Retina (tissue), 1 donor: ENCODE measurements at regions not wholly inside any gene's neighbourhood (a gene's known extent, or its start where the extent isn't known, plus 50 kb on each side); places are given as distances from the start of the nearest gene placed in this dataset.
"Not testable (repeated sequence)": the region's sequence is repeated elsewhere in the genome, so short reads cannot be mapped to it uniquely, and the experiment has no call there.

Experiments used
- DNase-seq: peaks from one replicate; pipeline ENCODE4 v3.0.0-alpha.2; 2016

DNA sequence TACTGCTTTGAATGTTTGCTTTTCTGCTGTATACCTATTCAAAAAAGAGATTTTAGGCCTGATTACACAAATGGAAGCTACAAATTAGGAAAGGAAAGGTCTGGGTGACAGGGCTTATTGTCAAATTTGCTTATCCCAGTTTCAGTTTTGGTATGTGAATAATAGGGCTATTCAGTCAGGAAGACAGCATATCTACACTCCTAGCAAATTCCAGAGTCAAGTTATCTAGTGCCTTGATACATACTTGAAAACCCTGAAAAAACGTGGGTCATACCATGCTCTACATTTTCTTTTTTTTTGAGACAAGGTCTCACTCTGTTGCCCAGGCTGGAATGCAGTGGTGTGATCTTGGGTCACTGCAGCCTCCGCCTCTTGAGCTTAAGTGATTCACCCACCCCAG lies 59.2 kb upstream of the CCDC180 start:
- DNase-seq, result not testable (repeated sequence)

DNA sequence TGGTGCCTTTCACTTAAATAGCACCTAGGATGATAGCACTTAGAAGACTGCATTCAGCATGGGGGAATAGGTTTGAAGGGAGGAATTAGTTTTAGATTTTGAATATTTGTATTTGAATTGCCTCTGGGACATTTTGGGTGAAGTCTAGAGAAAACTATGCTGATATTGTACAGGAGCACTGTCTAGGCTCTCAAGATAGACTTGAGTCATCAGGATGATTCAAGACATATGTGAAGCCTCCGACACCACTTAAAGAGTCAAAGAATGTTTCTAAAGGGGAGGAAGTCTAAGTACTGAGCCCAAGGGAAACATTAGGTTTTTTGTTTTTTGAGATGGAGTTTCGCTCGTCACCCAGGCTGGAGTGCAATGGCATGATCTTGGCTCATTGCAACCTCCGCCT lies 63.9 kb upstream of the CCDC180 start:
- DNase-seq, result no peak

DNA sequence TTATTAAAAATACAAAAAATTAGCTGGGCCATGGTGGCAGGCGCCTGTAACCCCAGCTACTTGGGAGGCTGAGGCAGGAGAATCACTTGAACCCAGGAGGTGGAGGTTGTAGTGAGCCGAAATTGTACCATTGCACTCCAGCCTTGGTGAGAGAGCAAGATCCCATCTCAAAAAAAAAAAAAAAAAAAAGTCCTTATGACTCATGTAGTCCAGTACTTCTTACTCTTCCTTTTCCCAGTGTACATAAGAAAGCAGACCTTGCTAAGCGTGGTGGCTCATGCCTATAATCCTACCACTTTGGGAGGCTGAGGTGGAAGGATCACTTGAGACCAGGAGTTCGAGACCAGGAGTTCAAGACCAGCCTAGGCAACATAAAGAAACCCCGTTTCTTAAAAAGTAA lies 66.0 kb upstream of the CCDC180 start:
- not testable (repeated sequence) for DNase-seq

DNA sequence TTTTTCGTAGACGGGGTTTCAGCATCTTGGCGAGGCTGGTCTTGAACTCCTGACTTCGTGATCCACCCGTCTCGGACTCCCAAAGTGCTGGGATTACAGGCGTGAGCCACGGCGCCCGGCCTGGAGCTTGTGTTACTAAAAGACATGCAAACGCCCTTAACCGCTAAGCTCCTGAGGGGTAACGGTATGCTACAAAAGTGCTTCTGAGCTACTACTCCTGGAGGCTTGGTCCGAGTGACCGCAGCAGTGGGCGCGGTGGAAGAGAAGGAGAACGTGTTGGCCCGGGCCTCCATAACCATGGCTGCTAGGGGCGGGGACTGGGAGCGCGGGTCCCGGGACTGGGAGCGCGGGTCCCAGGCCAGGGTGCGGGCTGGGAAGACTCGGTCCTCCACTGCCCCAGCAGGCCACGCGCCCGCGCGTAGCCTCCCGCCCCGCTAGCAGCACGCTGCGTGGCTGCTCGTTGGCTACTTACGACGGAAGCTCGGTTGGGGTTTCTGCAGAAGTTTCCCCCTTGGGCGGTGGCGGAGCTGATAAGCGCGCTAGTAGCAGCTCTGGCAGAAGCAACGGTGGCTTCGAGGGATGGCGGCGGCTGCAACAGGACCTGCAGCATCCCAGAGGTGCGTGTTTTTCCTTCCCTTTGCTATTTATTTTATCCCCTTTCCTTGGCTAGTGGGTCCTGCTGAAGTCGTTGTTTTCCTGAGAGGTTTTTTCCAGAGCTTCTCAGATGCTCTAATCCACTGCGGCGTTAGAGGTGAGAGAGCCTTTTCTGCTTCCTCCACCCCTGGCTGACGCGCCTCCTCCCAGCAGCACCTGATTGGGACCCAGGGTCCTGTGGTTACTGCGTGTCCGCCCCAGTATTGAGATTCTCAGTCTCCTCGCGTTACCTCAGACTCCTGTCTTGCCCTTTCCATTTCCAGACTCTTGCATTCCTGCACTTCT lies 69.2 kb upstream of the CCDC180 start:
- DNase-seq, result peak; percentile 93

DNA sequence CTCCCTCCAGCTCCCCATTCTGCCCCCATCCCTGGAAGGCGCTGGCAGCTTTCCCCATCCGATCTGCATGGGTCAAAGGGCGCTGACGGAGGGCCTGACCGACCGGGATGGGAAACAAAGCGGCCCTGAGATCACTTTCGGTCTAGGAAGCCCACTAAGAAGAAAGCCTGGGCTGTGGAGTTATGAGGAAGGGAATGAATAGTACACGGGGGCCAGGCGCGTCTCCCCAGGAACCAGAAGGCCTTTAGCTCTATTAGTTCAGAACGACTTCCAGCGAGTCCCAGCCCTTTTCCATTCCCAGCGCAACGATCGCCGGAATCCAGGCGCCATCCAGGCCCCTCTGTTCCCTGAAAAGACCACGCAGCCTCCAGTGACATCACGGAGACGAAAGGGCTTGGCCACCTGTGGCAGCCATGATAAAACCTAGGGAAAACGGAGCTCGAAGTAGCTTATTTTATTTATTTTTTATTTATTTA lies 70.1 kb upstream of the CCDC180 start:
- DNase-seq, result peak; percentile 48

DNA sequence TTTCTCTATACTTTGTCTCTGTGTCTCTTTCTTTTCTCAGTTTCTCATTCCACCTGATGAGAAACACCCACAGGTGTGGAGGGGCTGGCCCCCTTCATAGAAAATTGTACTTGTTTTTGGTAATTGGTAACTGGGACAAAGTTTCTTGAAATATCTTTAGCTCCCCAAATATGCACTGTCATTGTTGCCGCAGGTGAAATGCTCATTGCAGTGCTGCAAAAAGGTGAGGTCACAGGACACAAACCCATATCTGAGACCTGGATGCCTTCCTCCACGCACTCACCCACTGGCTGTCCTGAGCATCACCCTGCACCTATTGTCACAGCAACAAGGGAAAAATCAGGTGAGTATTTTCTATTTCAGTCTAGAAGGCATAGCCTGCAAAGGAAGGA lies 74.5 kb upstream of the CCDC180 start:
- DNase-seq, result not testable (repeated sequence)

DNA sequence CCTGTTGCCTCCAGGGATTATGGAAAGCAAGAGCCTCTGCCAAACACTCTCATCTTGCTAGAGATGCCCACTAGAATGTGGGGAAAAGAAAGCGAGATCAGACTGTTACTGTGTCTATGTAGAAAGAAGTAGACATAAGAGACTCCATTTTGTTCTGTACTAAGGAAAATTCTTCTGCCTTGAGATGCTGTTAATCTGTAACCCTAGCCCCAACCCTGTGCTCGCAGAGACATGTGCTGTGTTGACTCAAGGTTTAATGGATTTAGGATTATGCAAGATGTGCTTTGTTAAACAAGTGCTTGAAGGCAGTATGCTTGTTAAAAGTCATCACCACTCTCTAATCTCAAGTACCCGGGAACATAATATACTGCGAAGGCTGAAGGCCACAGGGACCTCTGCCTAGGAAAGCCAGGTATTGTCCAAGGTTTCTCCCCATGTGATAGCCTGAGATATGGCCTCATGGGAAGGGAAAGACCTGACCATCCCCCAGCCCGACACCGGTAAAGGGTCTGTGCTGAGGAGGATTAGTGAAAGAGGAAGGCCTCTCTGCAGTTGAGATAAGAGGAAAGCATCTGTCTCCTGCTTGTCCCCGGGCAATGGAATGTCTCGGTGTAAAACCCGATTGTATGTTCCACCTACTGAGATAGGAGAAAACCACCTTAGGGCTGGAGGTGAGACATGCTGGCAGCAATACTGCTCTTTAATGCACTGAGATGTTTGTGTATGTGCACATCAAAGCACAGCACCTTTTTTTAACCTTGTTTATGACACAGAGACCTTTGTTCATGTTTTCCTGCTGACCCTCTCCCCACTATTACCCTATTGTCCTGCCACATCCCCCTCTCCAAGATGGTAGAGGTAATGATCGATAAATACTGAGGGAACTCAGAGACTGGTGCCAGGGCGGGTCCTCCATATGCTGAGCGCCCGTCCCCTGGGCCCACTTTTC lies 75.1 kb upstream of the CCDC180 start:
- DNase-seq, result not testable (repeated sequence)

DNA sequence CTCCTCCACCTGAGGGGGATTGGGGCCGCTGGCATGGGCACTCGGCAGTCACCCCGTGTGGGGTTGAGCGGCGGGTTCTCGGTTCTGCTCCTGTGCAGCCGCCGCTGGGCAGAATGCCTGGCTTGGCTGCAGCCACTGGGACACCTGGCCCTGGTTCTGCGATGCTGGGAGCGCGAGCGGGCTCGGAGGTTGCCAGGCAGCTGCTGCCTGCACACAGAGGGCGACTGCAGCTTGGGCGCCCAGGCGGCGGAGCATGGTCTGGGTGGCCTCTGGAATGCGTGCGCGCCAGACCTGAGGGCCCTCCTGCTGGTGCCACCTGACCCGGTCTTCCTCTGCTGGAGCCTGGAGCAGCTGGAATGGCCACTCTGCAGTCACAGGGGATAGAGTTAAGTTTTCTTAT lies 85.1 kb upstream of the CCDC180 start:
- DNase-seq, result peak; percentile 71

DNA sequence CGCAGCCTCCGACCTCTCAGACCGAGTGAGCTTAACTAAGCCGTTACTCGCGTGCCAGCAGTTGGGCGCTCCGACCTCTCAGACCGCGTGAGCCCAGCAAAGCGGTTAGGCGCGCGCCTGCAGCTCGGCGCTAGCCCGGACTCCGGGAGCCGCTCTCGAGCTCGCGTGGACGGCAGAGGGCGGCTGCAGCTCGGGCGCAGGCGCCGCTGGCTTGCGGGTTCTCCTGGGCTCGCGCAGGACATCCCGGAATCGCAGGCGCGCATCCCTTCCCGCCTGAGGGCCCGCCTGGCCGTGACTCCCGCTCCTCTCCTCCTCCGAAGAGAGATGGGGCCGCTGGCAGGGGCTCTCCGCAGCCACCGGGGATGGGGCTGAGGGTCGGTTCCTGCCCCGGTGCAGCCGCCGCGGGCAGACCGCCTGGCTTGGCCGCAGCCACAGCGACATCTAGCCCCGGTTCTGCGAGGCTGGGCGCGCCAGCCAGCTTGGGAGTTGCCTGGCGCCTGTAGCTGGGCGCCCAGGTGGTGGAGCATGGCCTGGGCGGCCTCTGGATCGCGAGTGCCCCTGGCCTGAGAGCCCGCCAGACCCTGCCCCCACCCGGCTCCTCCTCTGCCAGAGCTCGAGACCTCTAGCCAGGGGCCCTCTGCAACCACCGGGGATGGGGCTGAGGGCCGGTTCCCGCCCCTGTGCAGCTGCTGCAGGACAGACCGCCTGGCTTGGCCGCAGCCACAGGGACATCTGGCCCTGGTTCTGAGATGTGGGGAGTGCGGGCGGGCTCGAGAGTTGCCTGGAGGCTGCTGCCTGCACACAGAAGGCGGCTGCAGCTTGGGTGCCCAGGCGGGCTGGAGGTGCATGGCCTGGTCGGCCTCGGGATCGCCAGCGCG lies 85.7 kb upstream of the CCDC180 start:
- DNase-seq, result peak; percentile 93

DNA sequence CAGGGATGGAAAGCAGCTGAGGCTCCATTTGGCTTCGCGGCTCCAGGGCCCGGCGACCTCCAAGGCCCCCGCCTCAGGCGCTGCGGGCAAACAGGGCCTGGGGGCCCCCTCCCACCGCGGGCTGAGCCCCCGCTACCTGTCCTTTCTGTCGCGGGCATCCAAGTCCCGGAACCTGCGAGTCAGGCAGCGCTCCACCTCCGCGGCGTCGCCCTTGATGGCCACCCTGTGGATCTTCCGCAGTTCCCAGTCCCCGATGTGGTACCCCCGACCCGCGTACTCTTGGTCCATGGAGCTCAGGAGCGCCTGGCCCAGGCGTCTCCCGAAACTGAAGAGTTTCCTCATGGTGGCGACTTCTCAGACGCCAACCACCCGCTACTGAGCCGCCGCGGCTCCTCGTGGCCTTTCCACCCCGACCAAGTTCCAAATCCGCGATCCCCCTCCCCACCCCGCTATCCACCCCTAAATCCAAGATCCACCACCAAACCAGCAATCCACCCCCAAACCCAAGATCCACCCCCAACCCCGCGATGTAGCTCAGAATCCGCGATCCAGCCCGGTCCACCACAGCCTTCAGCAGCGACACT lies 86.5 kb upstream of the CCDC180 start:
- DNase-seq, result peak; percentile 62

DNA sequence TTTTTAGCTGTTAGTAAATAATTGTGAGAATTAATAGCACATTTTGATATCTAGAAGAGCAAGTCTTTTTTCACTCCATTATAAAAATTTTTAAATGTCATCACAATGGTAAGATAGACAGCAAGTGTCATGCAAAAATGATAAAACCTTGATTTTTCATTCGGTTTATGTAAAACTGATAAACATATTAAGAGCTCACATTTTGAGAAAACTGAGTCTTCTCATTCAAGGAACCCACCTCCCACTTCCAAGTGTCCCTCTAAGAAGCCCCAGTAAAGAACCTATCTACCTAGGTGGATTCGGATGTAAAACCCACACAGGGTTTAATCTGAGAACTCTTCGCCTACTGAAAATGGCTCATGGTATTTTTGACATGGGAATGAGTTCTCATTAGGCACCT lies 87.1 kb upstream of the CCDC180 start:
- DNase-seq, result not testable (repeated sequence)

DNA sequence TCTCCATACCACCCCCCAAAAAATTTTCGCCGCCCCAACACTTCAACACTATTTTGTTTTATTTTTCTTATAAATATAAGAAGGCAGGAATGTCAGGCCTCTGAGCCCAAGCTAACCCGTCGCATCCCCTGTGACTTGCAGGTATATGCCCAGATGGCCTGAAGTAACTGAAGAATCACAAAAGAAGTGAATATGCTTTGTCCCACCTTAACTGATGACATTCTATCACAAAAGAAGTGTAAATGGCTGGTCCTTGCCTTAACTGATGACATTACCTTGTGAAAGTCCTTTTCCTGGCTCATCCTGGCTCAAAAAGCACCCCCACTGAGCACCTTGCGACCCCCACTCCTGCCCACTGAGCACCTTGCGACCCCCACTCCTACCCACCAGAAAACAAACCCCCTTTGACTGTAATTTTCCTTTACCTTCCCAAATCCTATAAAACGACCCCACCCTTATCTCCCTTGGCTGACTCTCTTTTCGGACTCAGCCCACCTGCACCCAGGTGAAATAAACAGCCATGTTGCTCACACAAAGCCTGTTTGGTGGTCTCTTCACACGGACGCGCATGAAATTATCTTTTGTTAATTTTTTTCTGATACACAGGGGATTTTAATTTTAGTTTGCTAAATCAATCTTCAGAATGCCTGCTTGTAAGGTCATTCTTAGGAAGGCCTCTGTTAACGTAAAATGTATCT lies 87.9 kb upstream of the CCDC180 start:
- DNase-seq, result not testable (repeated sequence)

DNA sequence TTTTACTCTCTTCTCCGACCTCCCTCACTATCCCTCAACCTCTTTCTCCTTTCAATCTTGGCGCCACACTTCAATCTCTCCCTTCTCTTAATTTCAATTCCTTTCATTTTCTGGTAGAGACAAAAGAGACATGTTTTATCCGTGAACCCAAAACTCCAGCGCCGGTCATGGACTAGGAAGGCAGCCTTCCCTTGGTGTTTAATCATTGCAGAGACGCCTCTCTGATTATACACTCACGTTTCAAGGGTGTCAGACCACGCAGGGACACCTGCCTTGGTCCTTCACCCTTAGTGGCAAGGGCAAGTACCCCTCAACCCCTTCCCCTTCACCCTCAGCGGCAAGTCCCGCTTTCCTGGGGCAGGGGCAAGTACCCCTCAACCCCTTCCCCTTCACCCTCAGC lies 92.3 kb upstream of the CCDC180 start:
- not testable (repeated sequence) for DNase-seq

DNA sequence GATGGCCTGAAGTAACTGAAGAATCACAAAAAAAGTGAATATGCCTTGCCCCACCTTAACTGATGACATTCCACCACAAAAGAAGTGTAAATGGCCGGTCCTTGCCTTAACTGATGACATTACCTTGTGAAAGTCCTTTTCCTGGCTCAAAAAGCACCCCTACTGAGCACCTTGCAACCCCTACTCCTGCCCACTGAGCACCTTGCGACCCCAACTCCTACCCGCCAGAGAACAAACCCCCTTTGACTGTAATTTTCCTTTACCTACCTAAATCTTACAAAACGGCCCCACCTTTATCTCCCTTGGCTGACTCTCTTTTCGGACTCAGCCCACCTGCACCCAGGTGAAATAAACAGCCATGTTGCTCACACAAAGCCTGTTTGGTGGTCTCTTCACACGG lies 92.9 kb upstream of the CCDC180 start:
- not testable (repeated sequence) for DNase-seq

DNA sequence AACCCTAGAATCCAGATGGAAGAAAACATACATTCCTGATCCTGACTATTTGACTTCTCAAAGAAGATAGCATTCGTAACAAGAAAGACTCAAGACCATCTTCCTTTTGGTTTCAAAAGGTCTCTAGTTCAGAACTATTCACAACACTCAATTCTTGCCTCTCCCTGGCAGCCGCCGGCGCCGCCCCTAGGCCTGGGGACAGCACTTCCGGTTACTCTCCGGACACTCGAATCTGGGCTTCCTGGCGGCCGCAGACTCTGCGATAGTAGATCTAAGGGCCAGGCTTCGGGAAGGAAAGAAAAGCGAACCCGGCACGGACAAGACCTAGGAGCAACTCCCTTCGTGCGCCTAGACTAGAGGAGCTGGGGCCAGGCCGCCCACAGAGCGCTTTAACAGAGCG lies 107.8 kb upstream of the CCDC180 start:
- DNase-seq, result not testable (repeated sequence)

DNA sequence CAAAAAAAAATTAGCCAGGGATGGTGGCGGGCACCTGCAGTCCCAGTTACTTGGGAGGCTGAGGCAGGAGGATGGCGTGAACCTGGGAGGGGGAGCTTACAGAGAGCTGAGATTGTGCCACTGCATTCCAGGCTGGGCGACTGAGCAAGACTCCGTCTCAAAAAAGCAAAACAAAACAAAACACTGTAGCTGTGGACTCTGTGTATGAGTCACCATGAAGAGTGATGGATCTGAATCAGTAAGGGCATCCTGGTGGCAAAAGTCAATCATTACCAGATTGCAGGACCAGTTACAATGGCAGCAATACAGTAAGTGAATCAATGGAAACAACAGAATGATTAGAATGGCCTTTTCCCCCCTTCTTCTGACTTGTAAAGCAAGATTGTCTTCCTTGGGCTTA lies 113.7 kb upstream of the CCDC180 start:
- DNase-seq, result not testable (repeated sequence)

DNA sequence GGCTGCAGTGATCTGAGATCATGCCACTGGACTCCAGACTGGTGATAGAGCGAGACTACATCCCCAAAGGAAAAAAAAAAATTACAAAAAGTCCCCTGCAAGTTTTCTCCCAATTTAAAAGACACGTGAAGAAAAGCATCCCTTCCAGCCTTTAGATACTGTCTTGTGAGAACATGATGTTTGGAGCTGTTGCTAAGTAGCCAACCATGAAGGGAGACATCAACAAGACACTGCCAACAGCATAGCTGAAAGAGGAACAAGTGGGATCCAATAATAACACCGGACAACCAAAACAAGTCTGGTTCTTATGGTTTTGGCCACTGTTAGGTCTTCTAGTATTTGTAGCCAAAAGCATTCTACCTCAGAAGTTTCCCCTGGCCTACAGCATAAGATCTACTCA lies 118.9 kb upstream of the CCDC180 start:
- DNase-seq, result no peak

DNA sequence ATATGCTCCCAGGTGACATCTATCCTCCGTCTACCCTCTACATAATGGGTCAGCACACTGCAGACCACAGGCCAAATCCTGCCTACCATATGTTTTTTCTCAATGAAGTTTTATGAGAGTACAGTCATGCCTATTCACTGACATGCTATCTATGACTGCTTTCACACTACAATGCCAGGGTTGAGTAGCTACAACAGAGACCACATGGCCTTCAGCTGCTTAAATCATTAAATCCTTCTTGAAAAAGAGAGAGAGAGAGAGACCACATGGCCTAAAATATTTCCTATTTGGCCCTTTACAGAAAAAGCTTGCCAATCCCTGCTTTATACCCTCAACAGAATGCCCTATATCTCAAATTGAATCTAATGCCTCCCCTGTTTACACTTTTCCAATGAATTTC lies 119.8 kb upstream of the CCDC180 start:
- not testable (repeated sequence) for DNase-seq

DNA sequence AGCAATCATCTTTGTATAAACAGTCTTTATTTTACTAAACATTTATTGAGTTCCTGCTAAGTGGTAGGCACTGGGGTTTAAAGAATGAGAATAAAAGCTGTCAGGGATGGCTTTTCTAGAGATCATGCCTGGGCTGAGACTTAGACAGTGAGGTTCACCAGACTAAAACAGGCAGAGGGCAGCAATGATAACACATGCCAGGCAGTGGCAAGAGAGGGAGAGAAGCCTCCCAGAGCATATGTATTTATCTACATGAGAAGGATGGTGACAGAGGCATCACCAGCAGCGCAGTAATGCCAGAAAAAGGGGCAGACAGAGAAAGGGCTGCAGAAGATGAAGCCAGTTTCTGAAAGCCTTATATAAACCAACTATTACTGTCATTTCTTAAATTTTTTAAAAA lies 121.0 kb upstream of the CCDC180 start:
- DNase-seq, result no peak

DNA sequence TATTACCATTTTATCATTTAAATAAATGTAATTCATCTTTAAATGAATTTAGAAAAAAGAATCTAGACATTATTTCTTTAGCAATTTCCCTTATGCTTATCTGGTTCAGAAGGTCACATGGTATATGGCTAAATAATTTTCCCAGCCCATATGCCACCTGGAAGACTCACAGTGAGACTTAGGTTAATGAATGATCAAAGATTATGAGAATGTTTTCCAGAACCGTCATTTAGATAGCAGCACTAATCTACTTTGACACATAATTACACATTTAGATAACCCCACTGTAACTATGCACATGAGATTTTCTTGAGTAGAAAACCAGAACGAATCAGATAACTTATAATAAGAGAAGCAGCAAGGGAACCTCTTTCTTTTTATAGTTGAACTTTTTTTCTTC lies 124.9 kb upstream of the CCDC180 start:
- not testable (repeated sequence) for DNase-seq

DNA sequence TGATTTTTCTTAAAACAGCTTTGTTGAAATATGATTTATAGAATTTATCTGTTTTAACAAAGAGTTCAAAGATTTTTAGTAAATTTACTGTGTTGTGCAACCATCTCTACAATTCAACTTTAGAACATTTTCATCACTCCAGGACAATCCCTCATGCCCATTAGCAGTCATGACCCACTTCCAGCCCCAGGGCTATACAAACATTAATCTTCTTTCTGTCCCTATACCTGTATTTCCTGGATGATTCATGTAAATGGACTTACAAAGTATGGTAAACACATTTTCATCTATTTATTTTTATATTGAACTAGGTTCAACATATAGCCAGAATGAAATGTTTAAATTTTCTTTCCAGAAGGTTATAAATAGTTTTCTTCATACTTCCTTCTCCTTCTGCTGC lies 127.8 kb upstream of the CCDC180 start:
- no peak for DNase-seq
